SK-N-MC (cell line): ENCODE measurements at regions not wholly inside any gene's neighbourhood (a gene's known extent, or its start where the extent isn't known, plus 50 kb on each side); places are given as distances from the start of the nearest gene placed in this dataset.

Source experiments
- EZH2 ChIP-seq: fragments of 200-600 bp; sonication (generic); IDR thresholded peaks from one replicate; pipeline ENCODE4 v1.6.1; 2017; ENCODE audit warnings: antibody characterized with exemption
- FOXP2 ChIP-seq: optimal IDR thresholded peaks from 2 replicates; pipeline ENCODE3; 2011; ENCODE audit warnings: mild to moderate bottlenecking, moderate library complexity; ENCODE audit not compliant: insufficient read depth; ENCODE audit errors: extremely low read length, control extremely low read depth
- POLR2AphosphoS5 ChIP-seq: IDR thresholded peaks from 2 replicates; pipeline ENCODE4 v1.6.1; 2012; ENCODE audit warnings: mild to moderate bottlenecking, low read depth, low read length, borderline replicate concordance

- no peak for TF ChIP-seq EZH2
- TF ChIP-seq POLR2AphosphoS5 = no peak
- no peak for TF ChIP-seq FOXP2
Observed at GRCh38 chr3:117671722-117672318, 962.2 kb downstream of the TUSC7 start.
